Mucosa of descending colon (tissue), 3 donors: ENCODE measurements at regions not wholly inside any gene's neighbourhood (a gene's known extent, or its start where the extent isn't known, plus 50 kb on each side); places are given as distances from the start of the nearest gene placed in this dataset.

ENCODE experiments used
- ATAC-seq: fragments of 200-7000 bp; cut with Tn5 transposase; one replicate; pipeline ENCODE4 v1.9.1; 2020; ENCODE audit warnings: mild to moderate bottlenecking, moderate library complexity
- DNase-seq, 3 donors: peaks; one replicate each; pipeline ENCODE4 v3.0.0-alpha.2; 2020
- H3K36me3 ChIP-seq: fragments of 200-600 bp; one replicate; pipeline ENCODE4 v1.8.0; 2021; ENCODE audit warnings: low read depth, mild to moderate bottlenecking
- H3K4me1 ChIP-seq: fragments of 200-600 bp; one replicate; pipeline ENCODE4 v1.8.0; 2021; ENCODE audit warnings: low read depth, mild to moderate bottlenecking
- H3K4me3 ChIP-seq: fragments of 200-600 bp; one replicate; pipeline ENCODE4 v1.8.0; 2021; ENCODE audit warnings: mild to moderate bottlenecking
- H3K9me3 ChIP-seq: fragments of 200-600 bp; one replicate; pipeline ENCODE4 v1.8.0; 2021; ENCODE audit warnings: mild to moderate bottlenecking
- intact Hi-C, 2 donors: fragments of 100-400 bp; cut with DNase I in 1 of 2; cut with micrococcal nuclease in 1 of 2; formaldehyde crosslinking; loops; one replicate each; pipeline versions ENCODE4 v1.11.0 to v1.11.1; 2022; cut with DNase I, micrococcal nuclease
- TF ChIP-seq, protein P1 (sequence below): fragments of 200-600 bp; IDR thresholded peaks from one replicate; pipeline ENCODE4 v1.8.0; 2022; ENCODE audit warnings: antibody characterized with exemption, mild to moderate bottlenecking
- donor health status: DM: no; HTN: no; CAD: no; lungs with moderate emphysema.
- donor health status: DM: no; HTN: no; CAD: no.
- donor health status: DM: no; HTN: yes; CAD: no.

DNA sequence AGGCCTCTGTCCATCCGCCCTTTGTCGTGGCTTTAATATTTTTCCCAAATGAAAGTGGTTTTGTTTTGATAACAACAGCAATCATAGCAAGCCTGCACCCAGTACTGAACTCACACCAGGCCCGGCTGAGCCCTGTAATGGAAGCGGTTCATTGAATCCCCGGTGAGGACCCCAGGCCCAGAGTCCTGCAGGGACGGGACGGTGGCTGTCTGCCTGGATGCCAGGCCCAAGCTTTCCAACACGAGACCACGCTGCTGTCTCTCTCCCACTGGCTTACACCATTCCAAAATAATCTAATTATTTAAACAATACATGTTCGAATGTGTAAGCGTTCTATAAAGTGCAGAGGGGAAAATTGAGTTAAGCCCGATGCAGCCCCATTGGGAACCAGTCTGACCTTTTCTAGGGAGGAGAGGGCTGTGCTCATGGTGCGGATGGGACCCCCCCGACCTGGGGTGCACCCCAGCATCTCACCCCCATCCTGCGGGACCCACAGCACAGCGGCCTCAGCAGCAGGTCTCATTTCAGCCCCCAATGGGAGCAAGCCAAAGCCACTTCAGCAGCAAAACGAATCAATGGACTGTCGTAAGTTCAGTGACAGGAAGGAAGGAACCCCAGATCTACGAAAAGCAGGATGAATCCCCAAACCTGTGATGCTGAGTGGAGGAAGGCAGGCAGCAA is 1046.9 kb downstream of the BRD1 start:
- TF ChIP-seq, protein P1, sequence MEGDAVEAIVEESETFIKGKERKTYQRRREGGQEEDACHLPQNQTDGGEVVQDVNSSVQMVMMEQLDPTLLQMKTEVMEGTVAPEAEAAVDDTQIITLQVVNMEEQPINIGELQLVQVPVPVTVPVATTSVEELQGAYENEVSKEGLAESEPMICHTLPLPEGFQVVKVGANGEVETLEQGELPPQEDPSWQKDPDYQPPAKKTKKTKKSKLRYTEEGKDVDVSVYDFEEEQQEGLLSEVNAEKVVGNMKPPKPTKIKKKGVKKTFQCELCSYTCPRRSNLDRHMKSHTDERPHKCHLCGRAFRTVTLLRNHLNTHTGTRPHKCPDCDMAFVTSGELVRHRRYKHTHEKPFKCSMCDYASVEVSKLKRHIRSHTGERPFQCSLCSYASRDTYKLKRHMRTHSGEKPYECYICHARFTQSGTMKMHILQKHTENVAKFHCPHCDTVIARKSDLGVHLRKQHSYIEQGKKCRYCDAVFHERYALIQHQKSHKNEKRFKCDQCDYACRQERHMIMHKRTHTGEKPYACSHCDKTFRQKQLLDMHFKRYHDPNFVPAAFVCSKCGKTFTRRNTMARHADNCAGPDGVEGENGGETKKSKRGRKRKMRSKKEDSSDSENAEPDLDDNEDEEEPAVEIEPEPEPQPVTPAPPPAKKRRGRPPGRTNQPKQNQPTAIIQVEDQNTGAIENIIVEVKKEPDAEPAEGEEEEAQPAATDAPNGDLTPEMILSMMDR: no peak
- H3K4me3 ChIP-seq: no peak overlapping the region
- H3K4me1 ChIP-seq: no peaks in the 10 kb centered on the region
- DNase-seq (no peak), ATAC-seq (no peak)
- H3K36me3 ChIP-seq: no peaks in the 10 kb centered on the region
- H3K9me3 ChIP-seq: peaks cover 6% of the 10 kb centered on the region
- intact Hi-C loops: no loop called here

- Histone ChIP-seq H3K4me1 (no peaks in the 10 kb centered on the region), H3K9me3 (peaks cover 6% of the 10 kb centered on the region), H3K4me3 (no peak overlapping the region), H3K36me3 (no peaks in the 10 kb centered on the region)
- DNase-seq: no peak
- no peak for ATAC-seq
- intact Hi-C loops: no loop called here
- TF ChIP-seq, protein P1: no peak
These were observed 1047.7 kb downstream of the BRD1 start for GRCh38 chr22:48779661-48780596.

DNA sequence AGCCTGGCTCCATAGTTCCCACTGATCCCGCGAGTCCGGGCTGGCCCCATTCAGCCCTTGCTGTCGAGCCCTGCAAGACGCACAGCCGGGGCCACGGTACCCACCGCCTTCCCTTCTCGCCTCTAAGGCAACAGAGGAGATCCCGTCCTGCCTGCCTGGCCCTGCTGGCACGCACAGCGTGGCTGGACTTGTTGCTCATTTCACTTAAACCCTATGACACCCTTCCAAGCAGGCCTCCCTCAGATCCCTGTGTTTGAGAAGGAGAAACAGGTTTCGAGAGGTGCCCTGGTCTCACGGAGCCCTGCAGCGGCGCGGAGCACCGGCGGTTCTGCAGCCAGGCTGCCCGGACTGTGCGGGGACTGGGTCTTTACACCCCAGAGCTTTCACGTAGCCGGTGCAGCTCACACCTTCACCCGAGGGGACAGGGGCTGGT is 1048.4 kb downstream of the BRD1 start:
- ATAC-seq: no peak
- intact Hi-C loops: no loop called here
- DNase-seq: no peak
- Histone ChIP-seq H3K4me3 (no peak overlapping the region), H3K9me3 (peaks cover 6% of the 10 kb centered on the region), H3K4me1 (no peaks in the 10 kb centered on the region), H3K36me3 (no peaks in the 10 kb centered on the region)
- TF ChIP-seq, protein P1: no peak

GRCh38 chr22:48778308-48779195 is 1049.1 kb downstream of the BRD1 start:
- no peaks in the 10 kb centered on the region for H3K4me1 ChIP-seq
- no peak overlapping the region for H3K4me3 ChIP-seq
- DNase-seq (no peak), ATAC-seq (no peak)
- TF ChIP-seq, protein P1: no peak
- no peaks in the 10 kb centered on the region for H3K36me3 ChIP-seq
- intact Hi-C loops: no loop called here
- H3K9me3 ChIP-seq: peaks cover 6% of the 10 kb centered on the region

GRCh38 chr22:48772286-48772907 is 1055.3 kb downstream of the BRD1 start:
- Histone ChIP-seq H3K4me1 (no peaks in the 10 kb centered on the region), H3K9me3 (peaks cover 6% of the 10 kb centered on the region), H3K36me3 (no peaks in the 10 kb centered on the region), H3K4me3 (no peak overlapping the region)
- TF ChIP-seq, protein P1: no peak
- ATAC-seq (no peak), DNase-seq (no peak)
- intact Hi-C loops: no loop called here
